ENCODE measurements at regions not wholly inside any gene's neighbourhood (a gene's known extent, or its start where the extent isn't known, plus 50 kb on each side); places are given as distances from the start of the nearest gene placed in this dataset.

GRCh38 chr10:125363791-125364190, 203.4 kb upstream of the CTBP2 start:
- Histone ChIP-seq H3K18ac (ENCODE audit: low read length) (no peak overlapping the region), H2BK15ac (ENCODE audit: low read length) (no peak overlapping the region), H3K14ac (ENCODE audit: low read length) (no peak overlapping the region), H4K91ac (ENCODE audit: low read depth, low read length, poor library complexity) (no peak overlapping the region), H2AK5ac (ENCODE audit: low read depth, low read length) (no peak overlapping the region), H4K8ac (ENCODE audit: low read depth, low read length) (no peak overlapping the region), H3K23ac (ENCODE audit: low read depth, low read length, poor library complexity) (no peak overlapping the region), H3K4me3 (ENCODE audit: low read length in 2 of 2) (no peak overlapping the region), H3K27ac (replicated peaks; ENCODE audit: low read length) (no peak overlapping the region), H3K9ac (ENCODE audit: low read depth, low read length, poor library complexity) (no peak overlapping the region), H2BK5ac (ENCODE audit: low read length) (no peak overlapping the region), H2AFZ (ENCODE audit: low read length) (no peak overlapping the region), H3K4me2 (ENCODE audit: insufficient read depth, low read length, poor library complexity, severe bottlenecking) (no peak overlapping the region), H3K79me1 (ENCODE audit: low read depth, low read length) (no peaks in the 10 kb centered on the region), H3K9me3 (replicated peaks in 1 of 2; ENCODE audit: control insufficient read depth in 2 of 2, insufficient read depth in 1 of 2, low read depth in 1 of 2, low read length in 2 of 2) (peaks cover 0 to 4% of the 10 kb centered on the region in 2 donors), H3K36me3 (replicated peaks in 1 of 2; ENCODE audit: control insufficient read depth in 2 of 2, insufficient read depth in 2 of 2, low read length in 2 of 2) (no peaks in the 10 kb centered on the region), H2BK12ac (ENCODE audit: low read length) (no peak overlapping the region), H3K4me1 (ENCODE audit: control insufficient read depth in 2 of 2, insufficient read depth in 1 of 2, low read depth in 1 of 2, low read length in 2 of 2) (no peaks in the 10 kb centered on the region), H3K4ac (ENCODE audit: low read length) (no peak overlapping the region), H3K27me3 (ENCODE audit: control insufficient read depth in 3 of 3, insufficient read depth in 3 of 3, low read depth in 1 of 3, low read length in 3 of 3) (no peaks in the 10 kb centered on the region), H2BK120ac (ENCODE audit: low read depth, low read length) (no peak overlapping the region)
- no peak for DNase-seq (ENCODE audit: low spot score)

- H3K23ac ChIP-seq (ENCODE audit: low read depth, low read length, poor library complexity): no peak overlapping the region
- no peak overlapping the region for H2AFZ ChIP-seq (ENCODE audit: low read length)
- H2BK15ac ChIP-seq (ENCODE audit: low read length): no peak overlapping the region
- no peak overlapping the region for H4K91ac ChIP-seq (ENCODE audit: low read depth, low read length, poor library complexity)
- H3K27me3 ChIP-seq (ENCODE audit: control insufficient read depth in 3 of 3, insufficient read depth in 3 of 3, low read depth in 1 of 3, low read length in 3 of 3): no peaks in the 10 kb centered on the region
- H3K27ac ChIP-seq (replicated peaks; ENCODE audit: low read length): no peak overlapping the region
- no peak overlapping the region for H3K4me2 ChIP-seq (ENCODE audit: insufficient read depth, low read length, poor library complexity, severe bottlenecking)
- no peaks in the 10 kb centered on the region for H3K4me1 ChIP-seq (ENCODE audit: control insufficient read depth in 2 of 2, insufficient read depth in 1 of 2, low read depth in 1 of 2, low read length in 2 of 2)
- no peak for DNase-seq (ENCODE audit: low spot score)
- H3K9ac ChIP-seq (ENCODE audit: low read depth, low read length, poor library complexity): no peak overlapping the region
- H2BK12ac ChIP-seq (ENCODE audit: low read length): no peak overlapping the region
- peaks cover 0 to 4% of the 10 kb centered on the region in 2 donors for H3K9me3 ChIP-seq (replicated peaks in 1 of 2; ENCODE audit: control insufficient read depth in 2 of 2, insufficient read depth in 1 of 2, low read depth in 1 of 2, low read length in 2 of 2)
- no peak overlapping the region for H3K4me3 ChIP-seq (ENCODE audit: low read length in 2 of 2)
- no peak overlapping the region for H3K4ac ChIP-seq (ENCODE audit: low read length)
- no peak overlapping the region for H2BK5ac ChIP-seq (ENCODE audit: low read length)
- no peak overlapping the region for H4K8ac ChIP-seq (ENCODE audit: low read depth, low read length)
- H3K79me1 ChIP-seq (ENCODE audit: low read depth, low read length): no peaks in the 10 kb centered on the region
- no peak overlapping the region for H3K18ac ChIP-seq (ENCODE audit: low read length)
- H3K36me3 ChIP-seq (replicated peaks in 1 of 2; ENCODE audit: control insufficient read depth in 2 of 2, insufficient read depth in 2 of 2, low read length in 2 of 2): no peaks in the 10 kb centered on the region
- WGBS, 2 donors (ENCODE audit: extremely low coverage in 2 of 2, insufficient read length in 2 of 2, insufficient replicate concordance in 1 of 2): no CpG with 5 or more reads among the region's 2 CpGs
- no peak overlapping the region for H2AK5ac ChIP-seq (ENCODE audit: low read depth, low read length)
- H3K14ac ChIP-seq (ENCODE audit: low read length): no peak overlapping the region
- H2BK120ac ChIP-seq (ENCODE audit: low read depth, low read length): no peak overlapping the region
These were observed 202.6 kb upstream of the CTBP2 start for GRCh38 chr10:125362950-125363349.

GRCh38 chr10:125359401-125359800, 199.0 kb upstream of the CTBP2 start:
- no peak for DNase-seq (ENCODE audit: low spot score)
- H3K4me1 ChIP-seq (ENCODE audit: control insufficient read depth in 2 of 2, insufficient read depth in 1 of 2, low read depth in 1 of 2, low read length in 2 of 2): no peaks in the 10 kb centered on the region

GRCh38 chr10:125355657-125356056, 195.3 kb upstream of the CTBP2 start:
- WGBS, 2 donors (ENCODE audit: extremely low coverage in 2 of 2, insufficient read length in 2 of 2, insufficient replicate concordance in 1 of 2): no CpG with 5 or more reads among the region's 17 CpGs

More at GRCh38 chr10:125359401-125359800, 199.0 kb upstream of the CTBP2 start:
- no peak overlapping the region for H4K8ac ChIP-seq (ENCODE audit: low read depth, low read length)
- H3K14ac ChIP-seq (ENCODE audit: low read length): no peak overlapping the region
- no peak overlapping the region for H4K91ac ChIP-seq (ENCODE audit: low read depth, low read length, poor library complexity)
- no peak overlapping the region for H3K4ac ChIP-seq (ENCODE audit: low read length)
- H3K4me3 ChIP-seq (ENCODE audit: low read length in 2 of 2): no peak overlapping the region
- H2BK12ac ChIP-seq (ENCODE audit: low read length): no peak overlapping the region
- no peaks in the 10 kb centered on the region for H3K27me3 ChIP-seq (ENCODE audit: control insufficient read depth in 3 of 3, insufficient read depth in 3 of 3, low read depth in 1 of 3, low read length in 3 of 3)
- H2BK15ac ChIP-seq (ENCODE audit: low read length): no peak overlapping the region
- H3K4me2 ChIP-seq (ENCODE audit: insufficient read depth, low read length, poor library complexity, severe bottlenecking): no peak overlapping the region
- H2BK120ac ChIP-seq (ENCODE audit: low read depth, low read length): no peak overlapping the region
- H3K18ac ChIP-seq (ENCODE audit: low read length): no peak overlapping the region
- H3K23ac ChIP-seq (ENCODE audit: low read depth, low read length, poor library complexity): no peak overlapping the region
- H3K9ac ChIP-seq (ENCODE audit: low read depth, low read length, poor library complexity): no peak overlapping the region
- peaks cover 0 to 4% of the 10 kb centered on the region in 2 donors for H3K9me3 ChIP-seq (replicated peaks in 1 of 2; ENCODE audit: control insufficient read depth in 2 of 2, insufficient read depth in 1 of 2, low read depth in 1 of 2, low read length in 2 of 2)
- no peaks in the 10 kb centered on the region for H3K79me1 ChIP-seq (ENCODE audit: low read depth, low read length)
- no peak overlapping the region for H3K27ac ChIP-seq (replicated peaks; ENCODE audit: low read length)
- no peaks in the 10 kb centered on the region for H3K36me3 ChIP-seq (replicated peaks in 1 of 2; ENCODE audit: control insufficient read depth in 2 of 2, insufficient read depth in 2 of 2, low read length in 2 of 2)
- no peak overlapping the region for H2AK5ac ChIP-seq (ENCODE audit: low read depth, low read length)
- H2AFZ ChIP-seq (ENCODE audit: low read length): no peak overlapping the region
- no peak overlapping the region for H2BK5ac ChIP-seq (ENCODE audit: low read length)

More at GRCh38 chr10:125355657-125356056, 195.3 kb upstream of the CTBP2 start:
- H3K27ac ChIP-seq (replicated peaks; ENCODE audit: low read length): no peak overlapping the region
- H3K9ac ChIP-seq (ENCODE audit: low read depth, low read length, poor library complexity): no peak overlapping the region
- H4K8ac ChIP-seq (ENCODE audit: low read depth, low read length): no peak overlapping the region
- H2BK15ac ChIP-seq (ENCODE audit: low read length): peak overlapping the region; percentile 55
- H4K91ac ChIP-seq (ENCODE audit: low read depth, low read length, poor library complexity): no peak overlapping the region
- H2AFZ ChIP-seq (ENCODE audit: low read length): no peak overlapping the region
- H3K23ac ChIP-seq (ENCODE audit: low read depth, low read length, poor library complexity): no peak overlapping the region
- peaks cover 0 to 4% (median 0%) of the 10 kb centered on the region in 3 experiments for H3K27me3 ChIP-seq (ENCODE audit: control insufficient read depth in 3 of 3, insufficient read depth in 3 of 3, low read depth in 1 of 3, low read length in 3 of 3)
- no peak overlapping the region for H3K18ac ChIP-seq (ENCODE audit: low read length)
- no peak overlapping the region for H2BK12ac ChIP-seq (ENCODE audit: low read length)
- H3K4me3 ChIP-seq (ENCODE audit: low read length in 2 of 2): peak overlapping the region in 1 of 2 donors; percentile 22
- H3K79me1 ChIP-seq (ENCODE audit: low read depth, low read length): no peaks in the 10 kb centered on the region
- no peak overlapping the region for H2BK120ac ChIP-seq (ENCODE audit: low read depth, low read length)
- no peak overlapping the region for H2AK5ac ChIP-seq (ENCODE audit: low read depth, low read length)
- H3K9me3 ChIP-seq (replicated peaks in 1 of 2; ENCODE audit: control insufficient read depth in 2 of 2, insufficient read depth in 1 of 2, low read depth in 1 of 2, low read length in 2 of 2): no peaks in the 10 kb centered on the region
- H3K36me3 ChIP-seq (replicated peaks in 1 of 2; ENCODE audit: control insufficient read depth in 2 of 2, insufficient read depth in 2 of 2, low read length in 2 of 2): no peaks in the 10 kb centered on the region
- no peaks in the 10 kb centered on the region for H3K4me1 ChIP-seq (ENCODE audit: control insufficient read depth in 2 of 2, insufficient read depth in 1 of 2, low read depth in 1 of 2, low read length in 2 of 2)
- peak overlapping the region; percentile 84 for H3K14ac ChIP-seq (ENCODE audit: low read length)
- DNase-seq (ENCODE audit: low spot score): no peak
- no peak overlapping the region for H3K4ac ChIP-seq (ENCODE audit: low read length)
- H2BK5ac ChIP-seq (ENCODE audit: low read length): no peak overlapping the region
- H3K4me2 ChIP-seq (ENCODE audit: insufficient read depth, low read length, poor library complexity, severe bottlenecking): no peak overlapping the region

All from neuronal stem cell (in vitro differentiated cells).